Adrenal gland (tissue), 9 donors: ENCODE measurements at regions not wholly inside any gene's neighbourhood (a gene's known extent, or its start where the extent isn't known, plus 50 kb on each side); places are given as distances from the start of the nearest gene placed in this dataset.

Experiments
- DNase-seq, 7 donors: peaks; one replicate each; pipeline ENCODE4 v3.0.0-alpha.2; 2019 to 2020
- H3K27ac ChIP-seq, 5 donors: fragments of 200-600 bp; sonication (generic) in 4 of 5; 1 replicate in 3 of 5; 2 replicates in 2 of 5; pipeline versions ENCODE4 v1.5.1 to v1.8.0; 2016 to 2020; ENCODE audit warnings: mild to moderate bottlenecking in 1 of 5
- H3K27me3 ChIP-seq: fragments of 200-600 bp; 2 replicates; pipeline ENCODE4 v1.8.0; 2021
- H3K36me3 ChIP-seq, 2 donors: fragments of 200-600 bp; replicated peaks in 1 of 2; 1 replicate in 1 of 2; 2 replicates in 1 of 2; pipeline versions ENCODE4 v1.5.1 to v1.8.0; 2018 to 2022
- H3K4me1 ChIP-seq, 2 donors: fragments of 200-600 bp; replicated peaks in 1 of 2; 1 replicate in 1 of 2; 2 replicates in 1 of 2; pipeline versions ENCODE4 v1.5.1 to v1.8.0; 2018 to 2021
- H3K4me3 ChIP-seq, 4 donors: fragments of 200-600 bp; sonication (generic) in 3 of 4; one replicate each; pipeline ENCODE4 v1.5.1; 2016 to 2018
- H3K9me3 ChIP-seq, 3 donors: fragments of 200-600 bp; sonication (generic) in 1 of 3; replicated peaks in 1 of 3; 1 replicate in 2 of 3; 2 replicates in 1 of 3; pipeline versions ENCODE4 v1.5.1 to v1.8.0; 2016 to 2021
- CTCF ChIP-seq, 6 experiments: fragments of 450-650 bp in 4 of 6; fragments of 200-600 bp in 2 of 6; sonication (generic) in 1 of 6; IDR thresholded peaks; 1 replicate in 5 of 6; 2 replicates in 1 of 6; pipeline versions ENCODE4 v1.5.1 to v1.8.0; 2016 to 2021; ENCODE audit warnings: antibody characterized with exemption in 6 of 6, mild to moderate bottlenecking in 2 of 6, moderate library complexity in 1 of 6
- POLR2A ChIP-seq, 2 donors: fragments of 450-650 bp; IDR thresholded peaks; one replicate each; pipeline ENCODE4 v1.6.1; 2017; ENCODE audit warnings: antibody characterized with exemption in 2 of 2, mild to moderate bottlenecking in 2 of 2, moderate library complexity in 1 of 2
- WGBS, 4 donors: extraction: QIAGEN DNeasy Blood & Tissue Kit in 2 of 4; methylation state at CpG; one replicate each; pipeline versions ENCODE4 v1.1.5 to v1.1.7; 2013 to 2017; 5-methylcytosine and 5-hydroxymethylcytosine counted together
- intact Hi-C, 2 donors: fragments of 100-400 bp; cut with DNase I; formaldehyde crosslinking; loops; one replicate each; pipeline versions ENCODE4 v1.14.1 to v1.15.0; 2022 to 2023
- donor health status: healthy with polysubstance abuse.
- donor health status: Bipolar disorder and iron deficiency.
- donor health status: DM: yes; HTN: yes; CAD: no.
- donor health status: DM: no; HTN: no; CAD: no.
- donor health status: DM: no; HTN: no; CAD: no.

GRCh38 chr20:43857932-43858331 lies 56.7 kb upstream of the TOX2 start:
- 70 to 83% (median 73%) methylated on average over 1 of the region's 1 CpG for WGBS, 4 donors
- Histone ChIP-seq H3K27ac (no peak overlapping the region), H3K27me3 (no peaks in the 10 kb centered on the region), H3K4me3 (no peak overlapping the region), H3K4me1 (no peaks in the 10 kb centered on the region), H3K36me3 (no peaks in the 10 kb centered on the region), H3K9me3 (no peaks in the 10 kb centered on the region)
- no peak for TF ChIP-seq CTCF (IDR thresholded peaks at IDR 0.05)
- no peak for TF ChIP-seq POLR2A (IDR thresholded peaks at IDR 0.05)
- no peak for DNase-seq
- intact Hi-C loops: no loop called here

- Histone ChIP-seq H3K4me1 (no peaks in the 10 kb centered on the region), H3K9me3 (no peaks in the 10 kb centered on the region), H3K36me3 (no peaks in the 10 kb centered on the region), H3K27me3 (no peaks in the 10 kb centered on the region), H3K27ac (no peak overlapping the region), H3K4me3 (no peak overlapping the region)
- intact Hi-C loops: no loop called here
- no peak for DNase-seq
- TF ChIP-seq CTCF (IDR thresholded peaks at IDR 0.05) (no peak), POLR2A (IDR thresholded peaks at IDR 0.05) (no peak)
These were observed 57.5 kb upstream of the TOX2 start for GRCh38 chr20:43857127-43857526.

GRCh38 chr20:43855803-43856202 lies 58.8 kb upstream of the TOX2 start:
- H3K27me3 ChIP-seq: no peaks in the 10 kb centered on the region
- H3K9me3 ChIP-seq: no peaks in the 10 kb centered on the region
- no peak for DNase-seq
- no peak overlapping the region for H3K4me3 ChIP-seq
- WGBS, 4 donors: 80 to 90% (median 86%) methylated on average over 1 of the region's 1 CpG
- H3K4me1 ChIP-seq: peaks cover 0 to 2% of the 10 kb centered on the region in 2 donors
- H3K36me3 ChIP-seq: no peaks in the 10 kb centered on the region
- TF ChIP-seq POLR2A (IDR thresholded peaks at IDR 0.05) (no peak), CTCF (IDR thresholded peaks at IDR 0.05) (no peak)
- intact Hi-C loops: no loop called here
- no peak overlapping the region for H3K27ac ChIP-seq

GRCh38 chr20:43853918-43854317 lies 60.7 kb upstream of the TOX2 start:
- 90 to 94% (median 93%) methylated on average over 6 of the region's 6 CpGs for WGBS, 4 donors
- TF ChIP-seq CTCF (IDR thresholded peaks at IDR 0.05) (no peak), POLR2A (IDR thresholded peaks at IDR 0.05) (no peak)
- intact Hi-C loops: no loop called here

More at GRCh38 chr20:43853918-43854317, 60.7 kb upstream of the TOX2 start:
- no peak for DNase-seq
- H3K27me3 ChIP-seq: no peaks in the 10 kb centered on the region
- H3K27ac ChIP-seq: no peak overlapping the region
- H3K4me1 ChIP-seq: peaks cover 4 to 21% of the 10 kb centered on the region in 2 donors
- no peak overlapping the region for H3K4me3 ChIP-seq
- H3K36me3 ChIP-seq: no peaks in the 10 kb centered on the region
- H3K9me3 ChIP-seq: no peaks in the 10 kb centered on the region
